ENCODE measurements at regions not wholly inside any gene's neighbourhood (a gene's known extent, or its start where the extent isn't known, plus 50 kb on each side); places are given as distances from the start of the nearest gene placed in this dataset.

GRCh38 chr16:26959416-26960009, 107.2 kb upstream of the C16orf82 start:
- TF ChIP-seq CTCF (conservative IDR thresholded peaks at IDR 0.05; ENCODE audit: low read depth) = no peak
- DNase-seq (ENCODE audit: low spot score) = no peak
- ChIA-PET POLR2A (ENCODE audit: low non-redundant PET) (interaction anchor here (0.7 kb wide), 1 partner anchor 421 kb away, joined by 3 read pairs; no protein-coding TSS in a partner anchor), CTCF (no interaction called here)
- H3K27ac ChIP-seq = no peak overlapping the region

- POLR2A ChIA-PET (ENCODE audit: low non-redundant PET) = no interaction called here
- TF ChIP-seq CTCF (conservative IDR thresholded peaks at IDR 0.05; ENCODE audit: low read depth) = no peak
- no peak for DNase-seq (ENCODE audit: low spot score)
- CTCF ChIA-PET = no interaction called here
- H3K27ac ChIP-seq = no peak overlapping the region
These were observed 105.3 kb upstream of the C16orf82 start for GRCh38 chr16:26961459-26961858.

- TF ChIP-seq CTCF (conservative IDR thresholded peaks at IDR 0.05; ENCODE audit: low read depth) = no peak
- no peak for DNase-seq (ENCODE audit: low spot score)
- POLR2A ChIA-PET (ENCODE audit: low non-redundant PET) = no interaction called here
- CTCF ChIA-PET = interaction anchor here (0.9 kb wide), 1 partner anchor 13 kb away, joined by 3 read pairs; no protein-coding TSS in a partner anchor
- H3K27ac ChIP-seq = no peak overlapping the region
These were observed 103.6 kb upstream of the C16orf82 start for GRCh38 chr16:26963109-26963508.

- ChIA-PET POLR2A (ENCODE audit: low non-redundant PET) (no interaction called here), CTCF (no interaction called here)
- H3K27ac ChIP-seq = no peak overlapping the region
- no peak for DNase-seq (ENCODE audit: low spot score)
- no peak for TF ChIP-seq CTCF (conservative IDR thresholded peaks at IDR 0.05; ENCODE audit: low read depth)
These were observed 97.0 kb upstream of the C16orf82 start for GRCh38 chr16:26969589-26970231.

- TF ChIP-seq CTCF (conservative IDR thresholded peaks at IDR 0.05; ENCODE audit: low read depth) = no peak
- CTCF ChIA-PET = interaction anchor here (0.6 kb wide), 1 partner anchor 1524 kb away, joined by 4 read pairs; no protein-coding TSS in a partner anchor
These were observed 96.4 kb upstream of the C16orf82 start for GRCh38 chr16:26970292-26970691.

GRCh38 chr16:26976873-26977272, 89.9 kb upstream of the C16orf82 start:
- CTCF ChIA-PET = no interaction called here
- TF ChIP-seq CTCF (conservative IDR thresholded peaks at IDR 0.05; ENCODE audit: low read depth) = no peak
- DNase-seq (ENCODE audit: low spot score) = no peak
- POLR2A ChIA-PET (ENCODE audit: low non-redundant PET) = no interaction called here
- no peak overlapping the region for H3K27ac ChIP-seq

More at GRCh38 chr16:26970292-26970691, 96.4 kb upstream of the C16orf82 start:
- no peak overlapping the region for H3K27ac ChIP-seq
- POLR2A ChIA-PET (ENCODE audit: low non-redundant PET) = no interaction called here
- DNase-seq (ENCODE audit: low spot score) = no peak
